ENCODE measurements at regions not wholly inside any gene's neighbourhood (a gene's known extent, or its start where the extent isn't known, plus 50 kb on each side); places are given as distances from the start of the nearest gene placed in this dataset.

GRCh38 chr16:55035029-55035428 lies 104.4 kb downstream of the IRX5 start:
- no peak overlapping the region for H3K27ac ChIP-seq (ENCODE audit: insufficient read depth, low read length)
- no peak for DNase-seq (ENCODE audit: low read depth in 2 of 2)

GRCh38 chr16:55035956-55036355 lies 105.3 kb downstream of the IRX5 start:
- peak in 1 of 2 donors; percentile 60 for DNase-seq (ENCODE audit: low read depth in 2 of 2)
- Histone ChIP-seq H3K4me3 (replicated peaks in 1 of 4; ENCODE audit: control extremely low read depth in 1 of 4, insufficient read depth in 1 of 4, low read depth in 3 of 4, low read length in 4 of 4) (no peak overlapping the region), H3K9ac (ENCODE audit: insufficient read depth, low read length) (no peak overlapping the region), H3K79me2 (ENCODE audit: control insufficient read depth, insufficient read depth, low read length) (no peaks in the 10 kb centered on the region), H2AFZ (ENCODE audit: low read length) (no peak overlapping the region), H3K27ac (ENCODE audit: insufficient read depth, low read length) (no peak overlapping the region), H3K9me3 (ENCODE audit: control insufficient read depth, insufficient read depth, low read depth, low read length) (no peaks in the 10 kb centered on the region), H3K4me2 (ENCODE audit: extremely low read depth, insufficient read depth, low read length) (no peak overlapping the region), H3K36me3 (ENCODE audit: control insufficient read depth, insufficient read depth, low read length) (no peaks in the 10 kb centered on the region), H4K20me1 (ENCODE audit: control insufficient read depth, extremely low read depth, insufficient read depth, low read length) (no peaks in the 10 kb centered on the region), H3K27me3 (ENCODE audit: control insufficient read depth, insufficient read depth, low read length) (no peaks in the 10 kb centered on the region), H3K4me1 (ENCODE audit: control insufficient read depth, extremely low read depth, insufficient read depth, low read length) (no peaks in the 10 kb centered on the region)
- TF ChIP-seq CTCF (conservative IDR thresholded peaks at IDR 0.05 in 1 of 2, IDR thresholded peaks at IDR 0.05 in 1 of 2; ENCODE audit: low read depth in 1 of 2, low read length in 2 of 2), result no peak
- TF ChIP-seq EZH2 (IDR thresholded peaks at IDR 0.05; ENCODE audit: low read length, missing control alignments), result no peak

More at GRCh38 chr16:55035029-55035428, 104.4 kb downstream of the IRX5 start:
- no peaks in the 10 kb centered on the region for H3K27me3 ChIP-seq (ENCODE audit: control insufficient read depth, insufficient read depth, low read length)
- no peak overlapping the region for H2AFZ ChIP-seq (ENCODE audit: low read length)
- peak in 1 of 2 donors; percentile 6 for TF ChIP-seq CTCF (conservative IDR thresholded peaks at IDR 0.05 in 1 of 2, IDR thresholded peaks at IDR 0.05 in 1 of 2; ENCODE audit: low read depth in 1 of 2, low read length in 2 of 2)
- TF ChIP-seq EZH2 (IDR thresholded peaks at IDR 0.05; ENCODE audit: low read length, missing control alignments), result no peak
- no peak overlapping the region for H3K9ac ChIP-seq (ENCODE audit: insufficient read depth, low read length)
- no peaks in the 10 kb centered on the region for H3K4me1 ChIP-seq (ENCODE audit: control insufficient read depth, extremely low read depth, insufficient read depth, low read length)
- H3K4me3 ChIP-seq (replicated peaks in 1 of 4; ENCODE audit: control extremely low read depth in 1 of 4, insufficient read depth in 1 of 4, low read depth in 3 of 4, low read length in 4 of 4), result no peak overlapping the region
- no peaks in the 10 kb centered on the region for H3K36me3 ChIP-seq (ENCODE audit: control insufficient read depth, insufficient read depth, low read length)
- no peaks in the 10 kb centered on the region for H3K79me2 ChIP-seq (ENCODE audit: control insufficient read depth, insufficient read depth, low read length)
- no peak overlapping the region for H3K4me2 ChIP-seq (ENCODE audit: extremely low read depth, insufficient read depth, low read length)
- no peaks in the 10 kb centered on the region for H4K20me1 ChIP-seq (ENCODE audit: control insufficient read depth, extremely low read depth, insufficient read depth, low read length)
- no peaks in the 10 kb centered on the region for H3K9me3 ChIP-seq (ENCODE audit: control insufficient read depth, insufficient read depth, low read depth, low read length)

GRCh38 chr16:55036371-55036821 lies 105.7 kb downstream of the IRX5 start:
- H2AFZ ChIP-seq (ENCODE audit: low read length), result no peak overlapping the region
- no peaks in the 10 kb centered on the region for H4K20me1 ChIP-seq (ENCODE audit: control insufficient read depth, extremely low read depth, insufficient read depth, low read length)
- peak in 1 of 2 donors; percentile 13 for DNase-seq (ENCODE audit: low read depth in 2 of 2)
- no peaks in the 10 kb centered on the region for H3K9me3 ChIP-seq (ENCODE audit: control insufficient read depth, insufficient read depth, low read depth, low read length)
- no peak overlapping the region for H3K9ac ChIP-seq (ENCODE audit: insufficient read depth, low read length)
- no peaks in the 10 kb centered on the region for H3K79me2 ChIP-seq (ENCODE audit: control insufficient read depth, insufficient read depth, low read length)
- H3K4me3 ChIP-seq (replicated peaks in 1 of 4; ENCODE audit: control extremely low read depth in 1 of 4, insufficient read depth in 1 of 4, low read depth in 3 of 4, low read length in 4 of 4), result no peak overlapping the region
- no peaks in the 10 kb centered on the region for H3K4me1 ChIP-seq (ENCODE audit: control insufficient read depth, extremely low read depth, insufficient read depth, low read length)
- H3K36me3 ChIP-seq (ENCODE audit: control insufficient read depth, insufficient read depth, low read length), result no peaks in the 10 kb centered on the region
- TF ChIP-seq CTCF (conservative IDR thresholded peaks at IDR 0.05 in 1 of 2, IDR thresholded peaks at IDR 0.05 in 1 of 2; ENCODE audit: low read depth in 1 of 2, low read length in 2 of 2), result no peak
- no peak for TF ChIP-seq EZH2 (IDR thresholded peaks at IDR 0.05; ENCODE audit: low read length, missing control alignments)
- H3K27me3 ChIP-seq (ENCODE audit: control insufficient read depth, insufficient read depth, low read length), result no peaks in the 10 kb centered on the region
- H3K27ac ChIP-seq (ENCODE audit: insufficient read depth, low read length), result no peak overlapping the region
- H3K4me2 ChIP-seq (ENCODE audit: extremely low read depth, insufficient read depth, low read length), result no peak overlapping the region

Data from fibroblast of lung (primary cell).